HG02763 (cell line): ENCODE measurements at regions not wholly inside any gene's neighbourhood (a gene's known extent, or its start where the extent isn't known, plus 50 kb on each side); places are given as distances from the start of the nearest gene placed in this dataset.

Source experiments
- ATAC-seq: cut with Tn5 transposase; IDR thresholded peaks from one replicate; pipeline ENCODE4 v1.9.1; 2021; ENCODE audit warnings: mild to moderate bottlenecking, moderate library complexity; ENCODE audit not compliant: unreplicated experiment

GRCh38 chr10:130551676-130552075 is 415.5 kb downstream of the GLRX3 start:
- no peak for ATAC-seq

DNA sequence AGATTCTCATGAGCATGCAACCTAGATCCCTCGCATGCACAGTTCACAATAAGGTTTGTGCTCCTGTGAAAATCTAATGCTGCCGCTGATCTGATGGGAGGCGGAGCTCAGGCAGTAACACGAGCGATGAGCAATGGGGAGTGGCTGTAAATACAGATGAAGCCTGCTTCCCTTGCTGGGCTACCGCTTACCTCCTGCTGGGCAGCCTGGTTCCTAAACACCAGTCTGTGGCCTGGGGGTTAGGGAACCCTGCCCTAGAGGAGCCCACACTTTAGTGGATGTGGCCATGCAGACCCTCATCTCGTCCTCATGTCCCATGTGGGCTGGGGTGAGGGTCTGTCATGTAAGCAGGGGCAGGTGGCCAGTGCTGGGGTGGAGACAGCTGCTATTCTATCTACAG is 417.6 kb downstream of the GLRX3 start:
- ATAC-seq, result no peak

DNA sequence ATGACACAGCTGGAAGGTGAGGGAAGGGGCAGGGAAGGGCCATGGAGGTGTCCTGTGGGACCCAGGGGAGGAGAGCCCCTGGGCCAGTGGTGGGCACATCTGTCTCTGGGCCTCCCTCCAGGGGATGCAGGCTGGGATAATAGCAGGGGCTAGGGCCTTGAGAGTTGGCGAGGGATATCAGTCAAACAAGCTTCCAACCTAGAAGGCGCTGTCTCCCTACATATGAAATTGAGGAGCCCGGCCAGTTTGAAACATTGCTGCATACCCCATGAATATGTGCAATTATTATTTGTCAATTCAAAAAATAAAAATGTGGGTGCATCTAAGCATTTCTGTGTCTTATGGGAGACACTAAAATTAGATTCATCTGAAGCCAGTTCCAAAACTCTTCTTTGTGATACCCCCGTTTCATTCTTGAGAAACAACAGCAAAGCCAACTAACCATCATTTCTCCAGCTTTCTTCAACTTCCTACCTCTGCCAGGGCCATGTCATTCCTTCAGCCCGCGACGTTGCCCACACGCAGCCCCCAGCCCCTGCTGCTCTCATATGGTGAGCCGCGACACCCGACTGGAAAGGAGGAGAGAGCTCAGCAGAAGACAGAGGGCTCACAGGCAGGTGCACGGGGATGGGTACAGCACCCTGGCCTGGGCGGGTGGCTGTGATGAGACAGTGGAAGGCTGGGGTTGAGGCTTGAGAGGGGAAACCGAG is 418.7 kb downstream of the GLRX3 start:
- no peak for ATAC-seq

GRCh38 chr10:130555411-130555750 is 419.2 kb downstream of the GLRX3 start:
- ATAC-seq, result no peak

- ATAC-seq, result no peak
Observed at GRCh38 chr10:130557181-130557845, 421.1 kb downstream of the GLRX3 start.

DNA sequence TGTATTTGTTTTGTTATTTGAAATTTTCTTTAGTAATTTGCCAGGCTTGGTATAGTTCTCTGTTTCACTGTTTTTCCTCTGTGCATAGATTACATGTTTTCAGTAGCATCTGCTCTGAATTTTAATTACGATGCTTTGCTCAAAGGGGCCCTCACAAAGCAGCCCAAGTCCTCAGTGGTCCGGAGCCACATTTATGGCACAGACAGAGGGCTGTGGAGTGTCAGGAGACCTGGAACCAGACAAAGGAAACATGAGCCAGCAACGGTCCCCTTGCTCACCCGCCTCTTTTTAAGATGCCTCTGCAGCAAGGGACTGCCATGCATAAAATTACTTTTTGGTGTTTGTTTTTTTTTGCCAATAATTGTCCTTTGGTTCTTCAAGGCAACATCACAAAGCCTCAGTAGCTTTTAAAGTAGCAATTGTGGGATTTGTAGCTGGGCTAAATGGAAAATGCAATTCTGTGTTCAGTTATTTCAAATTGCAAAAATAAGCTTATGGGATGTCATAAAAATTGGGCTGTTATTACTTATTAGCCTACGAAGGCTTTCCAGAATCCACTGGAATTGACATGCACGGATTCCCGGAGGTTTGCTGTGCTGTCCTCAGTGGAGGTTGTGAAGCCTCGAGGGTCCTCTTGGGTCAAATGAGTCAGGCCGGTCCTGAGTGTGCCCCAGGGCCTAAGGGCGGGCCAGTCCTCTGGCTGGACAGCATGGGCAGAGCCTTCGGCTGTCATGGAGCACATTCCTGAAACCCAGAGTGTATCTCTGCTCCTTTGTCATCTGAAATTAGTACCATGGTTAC is 422.8 kb downstream of the GLRX3 start:
- no peak for ATAC-seq

- ATAC-seq, result no peak
Observed at GRCh38 chr10:130559547-130559880, 423.3 kb downstream of the GLRX3 start.

DNA sequence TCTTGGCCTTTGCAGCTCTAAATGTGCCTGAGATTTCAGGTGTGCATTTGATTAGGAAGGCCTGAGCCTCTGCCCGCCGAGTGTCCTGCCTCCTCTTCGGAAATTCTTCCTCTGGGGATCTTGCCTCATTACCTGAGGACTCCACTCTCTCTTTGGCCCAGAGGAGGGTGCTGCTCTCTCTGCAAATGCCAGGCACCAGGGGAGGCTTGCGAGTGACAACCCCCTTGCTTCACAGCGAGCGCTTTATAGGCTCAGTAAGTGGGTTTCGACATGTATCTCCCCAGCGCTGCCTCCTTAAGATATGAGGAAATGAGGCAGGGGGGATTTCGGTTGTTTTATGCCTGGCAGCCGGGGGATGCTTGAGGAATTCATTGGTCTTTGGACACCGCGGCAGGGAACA is 423.9 kb downstream of the GLRX3 start:
- no peak for ATAC-seq

DNA sequence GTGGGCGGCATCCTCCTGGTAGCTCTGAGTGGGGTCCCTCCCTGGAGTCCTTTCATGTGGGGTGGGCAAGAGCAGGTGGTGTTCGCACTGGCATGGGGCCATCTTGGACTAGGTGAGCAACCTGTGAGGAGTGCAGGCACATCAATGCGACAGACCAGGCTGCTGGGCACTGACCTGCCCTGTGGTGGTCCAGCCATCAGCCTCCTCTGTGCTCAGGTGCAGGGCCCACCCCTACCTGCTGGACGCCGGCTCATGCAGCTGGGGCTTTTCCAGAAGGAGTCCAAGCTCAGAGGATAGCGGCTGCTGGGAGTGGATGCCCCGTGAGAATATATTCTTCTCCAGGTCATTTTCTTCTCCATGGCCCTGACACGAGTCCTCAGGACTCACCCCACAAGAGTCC is 424.4 kb downstream of the GLRX3 start:
- ATAC-seq, result no peak

- ATAC-seq, result no peak
Observed at GRCh38 chr10:130561681-130562080, 425.5 kb downstream of the GLRX3 start.

- no peak for ATAC-seq
Observed at GRCh38 chr10:130567011-130567410, 430.8 kb downstream of the GLRX3 start.

DNA sequence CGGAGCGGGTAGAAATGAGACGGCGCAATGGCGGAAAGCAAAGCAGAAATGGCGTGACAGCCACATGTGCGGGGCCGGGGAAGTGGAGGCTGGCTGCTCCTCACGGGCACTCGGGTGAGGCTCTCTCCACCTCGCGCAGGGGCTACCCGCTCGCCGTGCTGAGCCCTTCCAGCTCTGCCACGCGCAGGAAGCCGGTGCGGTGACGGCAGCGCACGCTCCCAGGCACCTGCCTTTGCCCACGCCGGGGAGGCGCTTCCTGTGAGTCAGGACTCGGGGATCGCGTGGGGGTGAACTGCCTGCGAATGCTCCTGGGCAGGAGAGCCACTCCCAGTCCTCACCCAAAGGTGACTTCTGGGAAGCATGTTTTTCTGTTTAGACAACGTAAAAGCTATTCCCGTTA is 431.2 kb downstream of the GLRX3 start:
- no peak for ATAC-seq

- ATAC-seq, result no peak
Observed at GRCh38 chr10:130568246-130568645, 432.1 kb downstream of the GLRX3 start.

DNA sequence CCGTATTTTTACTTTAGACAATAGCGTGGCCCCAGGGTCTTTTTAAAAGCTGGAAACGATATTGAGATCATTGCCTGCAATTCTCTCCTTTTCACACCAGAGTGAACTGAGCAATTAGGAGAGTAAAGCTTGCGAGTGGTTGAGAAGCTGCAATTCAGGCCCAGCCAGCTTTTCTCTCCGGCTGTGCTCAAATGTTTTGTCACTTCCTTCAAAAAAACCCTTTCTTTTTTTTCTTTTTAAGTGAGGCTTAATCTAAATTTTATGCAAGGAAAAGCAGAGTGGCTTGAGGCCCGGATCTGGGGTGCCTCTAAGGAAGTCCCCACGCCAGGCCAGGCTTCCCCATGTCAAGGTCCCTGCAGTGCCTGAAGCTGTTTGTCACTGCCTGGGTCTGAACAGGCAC is 433.9 kb downstream of the GLRX3 start:
- ATAC-seq, result no peak

- no peak for ATAC-seq
Observed at GRCh38 chr10:130571674-130572073, 435.5 kb downstream of the GLRX3 start.

- no peak for ATAC-seq
Observed at GRCh38 chr10:130573446-130573845, 437.3 kb downstream of the GLRX3 start.

- ATAC-seq, result no peak
Observed at GRCh38 chr10:130575756-130576285, 439.6 kb downstream of the GLRX3 start.

GRCh38 chr10:130576427-130576826 is 440.2 kb downstream of the GLRX3 start:
- ATAC-seq, result no peak

GRCh38 chr10:130577039-130577438 is 440.8 kb downstream of the GLRX3 start:
- no peak for ATAC-seq

DNA sequence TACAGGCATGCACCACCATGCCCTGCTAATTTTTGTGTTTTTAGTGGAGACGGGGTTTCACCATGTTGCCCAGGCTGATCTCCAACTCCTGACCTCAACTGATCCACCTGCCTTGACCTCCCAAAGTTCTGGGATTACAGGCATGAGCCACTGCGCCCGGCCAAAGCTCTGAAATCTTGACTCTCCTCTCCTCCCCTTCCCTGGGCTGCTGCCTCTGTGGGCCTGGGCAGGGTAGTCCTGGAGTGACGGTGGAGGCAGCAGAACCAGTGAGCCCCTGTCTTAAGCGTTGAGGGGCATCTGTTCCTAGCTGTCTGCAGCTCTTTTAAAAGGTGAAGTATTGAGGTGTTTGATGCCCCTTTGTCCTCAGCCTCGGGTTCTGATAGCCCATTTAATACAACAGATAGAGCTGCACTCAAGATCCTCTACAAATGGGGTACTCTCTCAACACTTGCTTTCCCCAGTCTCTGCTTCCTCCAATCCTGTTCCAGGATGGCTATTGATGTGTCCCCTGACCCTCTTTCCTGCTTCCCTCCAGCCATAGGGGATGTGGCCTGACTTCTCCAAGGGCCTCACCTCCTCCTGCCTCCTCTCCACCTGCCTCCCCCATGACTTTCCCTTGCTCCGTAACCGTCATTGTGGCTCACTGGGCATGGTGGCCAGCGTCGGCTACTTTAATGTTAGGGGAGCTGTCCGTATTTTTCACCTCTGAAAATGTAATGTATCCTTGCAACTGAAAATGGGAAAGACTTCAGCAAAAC is 442.5 kb downstream of the GLRX3 start:
- no peak for ATAC-seq

DNA sequence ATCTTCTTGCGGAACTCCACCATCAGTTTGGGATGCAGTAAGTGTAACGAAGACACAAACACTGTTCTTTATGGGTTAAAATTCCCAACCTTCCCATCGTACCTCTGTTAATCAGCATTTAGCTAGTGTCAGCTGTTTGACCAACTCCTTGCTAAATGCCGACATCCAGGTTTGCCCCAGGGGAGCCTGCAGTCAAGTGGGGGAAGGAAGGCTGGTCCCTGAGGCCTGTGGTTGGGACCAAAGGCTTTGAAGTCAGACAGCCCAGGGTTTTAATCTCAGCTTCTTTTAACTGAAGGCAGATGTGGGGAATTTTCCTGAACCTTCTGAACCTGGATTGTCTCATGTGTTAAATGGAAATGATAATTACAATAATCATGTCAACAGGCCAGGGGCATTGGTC is 443.7 kb downstream of the GLRX3 start:
- ATAC-seq, result no peak
